Thyroid gland (tissue), 4 donors: ENCODE measurements at regions not wholly inside any gene's neighbourhood (a gene's known extent, or its start where the extent isn't known, plus 50 kb on each side); places are given as distances from the start of the nearest gene placed in this dataset.
"Not testable (repeated sequence)": the region's sequence is repeated elsewhere in the genome, so short reads cannot be mapped to it uniquely, and the experiment has no call there.

Source experiments
- DNase-seq, 2 donors: peaks; one replicate each; pipeline ENCODE4 v3.0.0-alpha.2; 2019
- H3K27ac ChIP-seq, 3 donors: fragments of 200-600 bp; sonication (generic); 1 replicate in 2 of 3; 2 replicates in 1 of 3; pipeline ENCODE4 v1.5.1; 2016 to 2019; ENCODE audit warnings: mild to moderate bottlenecking in 1 of 3, moderate library complexity in 1 of 3
- H3K27me3 ChIP-seq: fragments of 200-600 bp; sonication (generic); one replicate; pipeline ENCODE4 v1.5.1; 2019
- H3K36me3 ChIP-seq, 2 donors: fragments of 200-600 bp; sonication (generic); one replicate each; pipeline ENCODE4 v1.5.1; 2016 to 2019
- H3K4me1 ChIP-seq, 2 donors: fragments of 200-600 bp; sonication (generic); one replicate each; pipeline ENCODE4 v1.5.1; 2017 to 2019
- H3K4me3 ChIP-seq, 3 donors: fragments of 200-600 bp; sonication (generic); replicated peaks in 1 of 3; 1 replicate in 2 of 3; 2 replicates in 1 of 3; pipeline ENCODE4 v1.5.1; 2016; ENCODE audit warnings: mild to moderate bottlenecking in 1 of 3
- H3K9me3 ChIP-seq: fragments of 200-600 bp; sonication (generic); one replicate; pipeline ENCODE4 v1.5.1; 2017
- CTCF ChIP-seq, 6 experiments: fragments of 200-600 bp in 3 of 6; fragments of 450-650 bp in 3 of 6; sonication (generic) in 3 of 6; IDR thresholded peaks; one replicate each; pipeline ENCODE4 v1.5.1; 2016 to 2019; ENCODE audit warnings: antibody characterized with exemption in 6 of 6, mild to moderate bottlenecking in 2 of 6, inconsistent platforms in 1 of 6, moderate library complexity in 1 of 6
- POLR2A ChIP-seq, 2 donors: fragments of 450-650 bp; IDR thresholded peaks; one replicate each; pipeline ENCODE4 v1.6.1; 2017; ENCODE audit warnings: antibody characterized with exemption in 2 of 2, mild to moderate bottlenecking in 2 of 2, moderate library complexity in 1 of 2
- WGBS, 2 donors: methylation state at CpG; one replicate each; pipeline ENCODE4 v1.1.5; 2017; 5-methylcytosine and 5-hydroxymethylcytosine counted together
- intact Hi-C: fragments of 100-400 bp; cut with DNase I; formaldehyde crosslinking; loops from one replicate; pipeline ENCODE4 v1.15.1; 2023

GRCh38 chr17:77802811-77803220 lies 155.7 kb upstream of the TNRC6C start:
- no peak overlapping the region for H3K27ac ChIP-seq
- H3K4me3 ChIP-seq: no peak overlapping the region
- no peaks in the 10 kb centered on the region for H3K9me3 ChIP-seq
- no peaks in the 10 kb centered on the region for H3K27me3 ChIP-seq
- 2% methylated on average over 10 of the region's 10 CpGs for WGBS, 2 donors
- H3K4me1 ChIP-seq: no peaks in the 10 kb centered on the region
- TF ChIP-seq CTCF (IDR thresholded peaks at IDR 0.05) (no peak), POLR2A (IDR thresholded peaks at IDR 0.05) (no peak)
- intact Hi-C loops: no loop called here
- no peaks in the 10 kb centered on the region for H3K36me3 ChIP-seq
- DNase-seq: peak; percentile 46 to 47

- Histone ChIP-seq H3K4me3 (no peak overlapping the region), H3K9me3 (no peaks in the 10 kb centered on the region), H3K27ac (no peak overlapping the region), H3K36me3 (no peaks in the 10 kb centered on the region), H3K27me3 (no peaks in the 10 kb centered on the region), H3K4me1 (no peaks in the 10 kb centered on the region)
- TF ChIP-seq POLR2A (IDR thresholded peaks at IDR 0.05) (no peak), CTCF (IDR thresholded peaks at IDR 0.05) (no peak)
- 95 to 98% methylated on average over 10 of the region's 10 CpGs for WGBS, 2 donors
- DNase-seq: no peak
- intact Hi-C loops: no loop called here
These were observed 154.8 kb upstream of the TNRC6C start for GRCh38 chr17:77803726-77804125.

- Histone ChIP-seq H3K4me1 (no peaks in the 10 kb centered on the region), H3K9me3 (no peaks in the 10 kb centered on the region), H3K4me3 (no peak overlapping the region), H3K36me3 (no peaks in the 10 kb centered on the region), H3K27ac (no peak overlapping the region), H3K27me3 (no peaks in the 10 kb centered on the region)
- TF ChIP-seq POLR2A (IDR thresholded peaks at IDR 0.05): no peak
- no peak for TF ChIP-seq CTCF (IDR thresholded peaks at IDR 0.05)
- intact Hi-C loops: no loop called here
- WGBS, 2 donors: 82 to 91% methylated on average over 21 of the region's 21 CpGs
- no peak for DNase-seq
These were observed 153.6 kb upstream of the TNRC6C start for GRCh38 chr17:77804796-77805426.

GRCh38 chr17:77805970-77806369 lies 152.5 kb upstream of the TNRC6C start:
- H3K9me3 ChIP-seq, intact Hi-C loops, DNase-seq, H3K27ac ChIP-seq, H3K27me3 ChIP-seq, H3K4me3 ChIP-seq, H3K4me1 ChIP-seq, H3K36me3 ChIP-seq: not testable (repeated sequence)
- WGBS, 2 donors: 94 to 95% methylated on average over 6 of the region's 6 CpGs

GRCh38 chr17:77807051-77807745 lies 151.3 kb upstream of the TNRC6C start:
- TF ChIP-seq CTCF (IDR thresholded peaks at IDR 0.05): no peak
- TF ChIP-seq POLR2A (IDR thresholded peaks at IDR 0.05): no peak
- 82 to 86% methylated on average over 10 to 12 of the region's 12 CpGs for WGBS, 2 donors

More at GRCh38 chr17:77807051-77807745, 151.3 kb upstream of the TNRC6C start:
- no peak overlapping the region for H3K27ac ChIP-seq
- DNase-seq: no peak
- H3K27me3 ChIP-seq: no peaks in the 10 kb centered on the region
- intact Hi-C loops: no loop called here
- no peaks in the 10 kb centered on the region for H3K36me3 ChIP-seq
- no peaks in the 10 kb centered on the region for H3K9me3 ChIP-seq
- H3K4me1 ChIP-seq: peaks cover 15 to 22% of the 10 kb centered on the region in 2 donors
- no peak overlapping the region for H3K4me3 ChIP-seq
